H1 (cell line): ENCODE measurements at regions not wholly inside any gene's neighbourhood (a gene's known extent, or its start where the extent isn't known, plus 50 kb on each side); places are given as distances from the start of the nearest gene placed in this dataset.

Experiments
- CTCF ChIA-PET: fragments of 300-600 bp; sonication (Branson Sonifier 250); formaldehyde crosslinking; loops from one replicate; lab custom pipeline; 2021; ENCODE audit not compliant: partially characterized antibody; lab: Charles Lee
- POLR2A ChIA-PET: fragments of 300-600 bp; sonication (Branson Sonifier 250); formaldehyde crosslinking; loops from one replicate; lab custom pipeline; 2021; ENCODE audit warnings: inconsistent platforms; ENCODE audit not compliant: partially characterized antibody; lab: Charles Lee
- DNase-seq, 2 experiments: peaks; one replicate each; pipeline versions ENCODE4 v3.0.0 to v3.0.0-alpha.2; 2010 to 2022; ENCODE audit warnings: low spot score in 2 of 2, low read depth in 1 of 2, mixed read lengths in 1 of 2
- FAIRE-seq: peaks from 2 replicates; lab custom pipeline; 2011; peaks lifted over from hg19 to GRCh38; lab: Jason Lieb, UNC
- H2AFZ ChIP-seq: 2 replicates; pipeline ENCODE4 v1.8.1; 2012; ENCODE audit warnings: low read length, inconsistent platforms
- H2AK5ac ChIP-seq: 2 replicates; pipeline ENCODE4 v1.6.1; 2013; ENCODE audit warnings: low read depth, low read length
- H2BK120ac ChIP-seq: replicated peaks from 2 replicates; pipeline ENCODE3; 2013; ENCODE audit warnings: low read depth, low read length, inconsistent platforms
- H2BK12ac ChIP-seq: 2 replicates; pipeline ENCODE4 v1.6.1; 2013; ENCODE audit warnings: low read depth, low read length
- H2BK15ac ChIP-seq: 2 replicates; pipeline ENCODE4 v1.6.1; 2013; ENCODE audit warnings: low read length
- H2BK20ac ChIP-seq: 2 replicates; pipeline ENCODE4 v1.6.1; 2013; ENCODE audit warnings: low read length
- H2BK5ac ChIP-seq: 2 replicates; pipeline ENCODE4 v1.6.1; 2013; ENCODE audit warnings: low read depth, low read length
- H3K14ac ChIP-seq: 2 replicates; pipeline ENCODE4 v1.6.1; 2013; ENCODE audit warnings: inconsistent platforms; ENCODE audit not compliant: insufficient read length
- H3K18ac ChIP-seq: 2 replicates; pipeline ENCODE4 v1.6.1; 2013; ENCODE audit warnings: low read length; ENCODE audit errors: extremely low read depth
- H3K23ac ChIP-seq: 2 replicates; pipeline ENCODE4 v1.6.1; 2013; ENCODE audit warnings: inconsistent platforms; ENCODE audit not compliant: insufficient read length
- H3K23me2 ChIP-seq: 2 replicates; pipeline ENCODE4 v1.6.1; 2013; ENCODE audit warnings: low read depth, low read length
- H3K27ac ChIP-seq: 2 replicates; pipeline ENCODE4 v1.6.1; 2011; ENCODE audit warnings: low read depth, low read length, inconsistent platforms
- H3K27me3 ChIP-seq, 4 experiments: replicated peaks in 1 of 4; 1 replicate in 1 of 4; 2 replicates in 3 of 4; pipeline versions ENCODE4 v1.6.1 to v1.8.1; 2011 to 2013; ENCODE audit warnings: low read length in 3 of 4, mild to moderate bottlenecking in 3 of 4, inconsistent platforms in 2 of 4, mixed read lengths in 2 of 4, moderate library complexity in 1 of 4; ENCODE audit not compliant: control insufficient read depth in 3 of 4, insufficient read depth in 3 of 4; ENCODE audit errors: extremely low read depth in 1 of 4
- H3K36me3 ChIP-seq, 4 experiments: 2 replicates each; pipeline versions ENCODE4 v1.6.1 to v1.8.1; 2011 to 2013; ENCODE audit warnings: mild to moderate bottlenecking in 4 of 4, low read length in 3 of 4, moderate library complexity in 2 of 4, control low read depth in 1 of 4, inconsistent platforms in 1 of 4; ENCODE audit not compliant: insufficient read depth in 4 of 4, control insufficient read depth in 2 of 4
- H3K4ac ChIP-seq: replicated peaks from 2 replicates; pipeline ENCODE3; 2013; ENCODE audit warnings: low read length, low read depth, mixed read lengths, inconsistent platforms; ENCODE audit not compliant: insufficient read length
- H3K4me1 ChIP-seq, 4 experiments: replicated peaks in 1 of 4; 1 replicate in 1 of 4; 2 replicates in 3 of 4; pipeline versions ENCODE4 v1.6.1 to v1.8.1; 2011 to 2013; ENCODE audit warnings: low read length in 3 of 4, inconsistent platforms in 2 of 4, mixed read lengths in 1 of 4; ENCODE audit not compliant: insufficient read depth in 4 of 4, control insufficient read depth in 3 of 4
- H3K4me2 ChIP-seq, 2 experiments: 2 replicates each; pipeline versions ENCODE4 v1.6.1 to v1.8.1; 2011 to 2013; ENCODE audit warnings: low read depth in 2 of 2, low read length in 2 of 2, control low read depth in 1 of 2, inconsistent platforms in 1 of 2, mild to moderate bottlenecking in 1 of 2; ENCODE audit not compliant: insufficient read depth in 1 of 2
- H3K4me3 ChIP-seq, 4 experiments: fragments of 200-600, 300-600 bp in 1 of 4; sonication (generic), shearing (Covaris generic), sonication (Bioruptor Twin) in 1 of 4; 2 replicates each; pipeline versions ENCODE4 v1.5.1 to v1.8.1; 2011 to 2016; ENCODE audit warnings: low read length in 4 of 4, low read depth in 3 of 4, control low read depth in 2 of 4, inconsistent platforms in 2 of 4, mild to moderate bottlenecking in 2 of 4, mixed read lengths in 1 of 4, moderate library complexity in 1 of 4; ENCODE audit not compliant: insufficient read depth in 2 of 4; ENCODE audit errors: extremely low read depth in 1 of 4
- H3K56ac ChIP-seq: replicated peaks from 2 replicates; pipeline ENCODE3; 2013; ENCODE audit warnings: low read depth, mild to moderate bottlenecking, mixed read lengths, low read length, inconsistent platforms; ENCODE audit not compliant: insufficient read length
- H3K79me1 ChIP-seq: 2 replicates; pipeline ENCODE4 v1.6.1; 2013; ENCODE audit warnings: low read depth, low read length, control low read depth
- H3K79me2 ChIP-seq, 2 experiments: 2 replicates each; pipeline versions ENCODE4 v1.6.1 to v1.8.1; 2012 to 2013; ENCODE audit warnings: low read length in 2 of 2, mild to moderate bottlenecking in 2 of 2, inconsistent platforms in 1 of 2; ENCODE audit not compliant: insufficient read depth in 2 of 2, control insufficient read depth in 1 of 2
- H3K9ac ChIP-seq, 4 experiments: replicated peaks in 1 of 4; 1 replicate in 1 of 4; 2 replicates in 3 of 4; pipeline versions ENCODE4 v1.6.1 to v1.8.1; 2011 to 2013; ENCODE audit warnings: low read depth in 3 of 4, low read length in 3 of 4, control low read depth in 2 of 4, mild to moderate bottlenecking in 2 of 4, moderate library complexity in 2 of 4, inconsistent platforms in 1 of 4; ENCODE audit errors: extremely low read depth in 1 of 4
- H3K9me3 ChIP-seq, 2 experiments: 2 replicates each; pipeline versions ENCODE4 v1.6.1 to v1.8.1; 2012 to 2013; ENCODE audit warnings: mild to moderate bottlenecking in 2 of 2, moderate library complexity in 2 of 2, control low read depth in 1 of 2, inconsistent platforms in 1 of 2, low read depth in 1 of 2, low read length in 1 of 2, mixed read lengths in 1 of 2; ENCODE audit not compliant: insufficient read depth in 2 of 2
- H4K20me1 ChIP-seq, 2 experiments: replicated peaks in 1 of 2; 2 replicates each; pipeline versions ENCODE3 to v1.8.1; 2011 to 2013; ENCODE audit warnings: inconsistent platforms in 2 of 2, low read length in 2 of 2, mild to moderate bottlenecking in 1 of 2; ENCODE audit not compliant: insufficient read depth in 2 of 2, control insufficient read depth in 1 of 2
- H4K5ac ChIP-seq: 2 replicates; pipeline ENCODE4 v1.6.1; 2013; ENCODE audit warnings: low read length, low read depth, mixed read lengths, inconsistent platforms; ENCODE audit not compliant: insufficient read length
- H4K8ac ChIP-seq: 2 replicates; pipeline ENCODE4 v1.8.0; 2013; ENCODE audit warnings: mild to moderate bottlenecking, moderate library complexity, low read length, inconsistent platforms; ENCODE audit not compliant: insufficient read depth; ENCODE audit errors: extremely low read depth
- H4K91ac ChIP-seq: replicated peaks from 2 replicates; pipeline ENCODE3; 2013; ENCODE audit warnings: low read length, mixed read lengths, inconsistent platforms; ENCODE audit not compliant: insufficient read length
- FOSL1 ChIP-seq: IDR thresholded peaks from 2 replicates; pipeline ENCODE4 v1.6.1; 2011; ENCODE audit warnings: mild to moderate bottlenecking, low read depth, low read length, moderate library complexity; ENCODE audit not compliant: insufficient read depth
- GABPA ChIP-seq: IDR thresholded peaks from 2 replicates; pipeline ENCODE4 v1.6.1; 2011; ENCODE audit warnings: mild to moderate bottlenecking, low read length, moderate library complexity, borderline replicate concordance; ENCODE audit not compliant: insufficient read depth
- KDM1A ChIP-seq: fragments of 200-600, 300-600 bp; sonication (generic); IDR thresholded peaks from 2 replicates; pipeline ENCODE4 v1.7.1; 2016; ENCODE audit warnings: mild to moderate bottlenecking, low read length, borderline replicate concordance
- NANOG ChIP-seq: IDR thresholded peaks from 2 replicates; pipeline ENCODE4 v1.6.1; 2011; ENCODE audit warnings: low read length, low read depth, mild to moderate bottlenecking, inconsistent platforms; ENCODE audit not compliant: insufficient read depth, poor library complexity, severe bottlenecking
- PHF8 ChIP-seq: fragments of 200-600 bp; sonication (generic); conservative IDR thresholded peaks from 2 replicates; pipeline ENCODE4 v1.7.1; 2012; ENCODE audit warnings: low read depth, mild to moderate bottlenecking, inconsistent platforms, low read length, moderate library complexity
- RBBP5 ChIP-seq: IDR thresholded peaks from 2 replicates; pipeline ENCODE4 v1.7.1; 2012; ENCODE audit warnings: low read depth, mild to moderate bottlenecking, inconsistent platforms, low read length, moderate library complexity, borderline replicate concordance
- SRF ChIP-seq: IDR thresholded peaks from 2 replicates; pipeline ENCODE4 v1.6.1; 2011; ENCODE audit warnings: mild to moderate bottlenecking, low read depth, low read length, moderate library complexity
- TCF12 ChIP-seq: IDR thresholded peaks from 2 replicates; pipeline ENCODE4 v1.6.1; 2011; ENCODE audit warnings: low read depth, mild to moderate bottlenecking, low read length
- ZNF274 ChIP-seq: IDR thresholded peaks from 2 replicates; pipeline ENCODE4 v1.7.0; 2012; ENCODE audit warnings: low read length, borderline replicate concordance; ENCODE audit errors: extremely low read depth
- WGBS, 2 experiments: shearing (Covaris generic) in 1 of 2; methylation state at CpG; one replicate each; pipeline versions ENCODE4 v1.1.6 to v1.1.7; 2013 to 2015; ENCODE audit warnings: low lambda C conversion rate in 2 of 2, mixed read lengths in 2 of 2, inconsistent platforms in 1 of 2, low coverage in 1 of 2, missing lambda C conversion rate in 1 of 2; ENCODE audit not compliant: insufficient replicate concordance in 2 of 2, insufficient coverage in 1 of 2, insufficient read length in 1 of 2; ENCODE audit errors: extremely low coverage in 1 of 2, missing lambda C conversion rate in 1 of 2; 5-methylcytosine and 5-hydroxymethylcytosine counted together

- Histone ChIP-seq H3K56ac (no peak overlapping the region), H3K14ac (no peak overlapping the region), H3K23me2 (no peaks in the 10 kb centered on the region; the same call in 1 of the 2 replicates), H3K36me3 (no peaks in the 10 kb centered on the region), H3K79me2 (no peaks in the 10 kb centered on the region), H4K20me1 (no peaks in the 10 kb centered on the region), H3K4me2 (no peak overlapping the region), H3K23ac (no peak overlapping the region), H2BK120ac (no peak overlapping the region), H2BK15ac (no peak overlapping the region), H3K79me1 (no peaks in the 10 kb centered on the region), H3K4me3 (no peak overlapping the region), H2BK20ac (no peak overlapping the region), H2AK5ac (no peak overlapping the region), H4K8ac (no peak overlapping the region), H3K4ac (no peak overlapping the region), H3K9ac (no peak overlapping the region), H3K4me1 (no peaks in the 10 kb centered on the region), H2BK5ac (no peak overlapping the region), H2AFZ (no peak overlapping the region), H3K27ac (no peak overlapping the region), H3K18ac (no peak overlapping the region), H4K91ac (no peak overlapping the region), H4K5ac (no peak overlapping the region), H3K27me3 (no peaks in the 10 kb centered on the region), H3K9me3 (no peaks in the 10 kb centered on the region), H2BK12ac (no peak overlapping the region)
- POLR2A ChIA-PET = no interaction called here
- TF ChIP-seq GABPA = no peak
- no peak for TF ChIP-seq KDM1A
- no peak for TF ChIP-seq ZNF274
- TF ChIP-seq RBBP5 = no peak
- TF ChIP-seq NANOG = no peak
- no peak for TF ChIP-seq TCF12
- TF ChIP-seq FOSL1 = no peak
- no peak for TF ChIP-seq SRF
- TF ChIP-seq PHF8 = no peak
- FAIRE-seq (no peak), DNase-seq (no peak)
- CTCF ChIA-PET = no interaction called here
- WGBS, 2 experiments = 91% methylated on average over 2 of the region's 2 CpGs; no CpG with 5 or more reads in 1 of the 2 experiments
Observed at GRCh38 chr2:22213237-22213636, 1089.5 kb downstream of the TDRD15 start.
